PC-9 (cell line): ENCODE measurements at regions not wholly inside any gene's neighbourhood (a gene's known extent, or its start where the extent isn't known, plus 50 kb on each side); places are given as distances from the start of the nearest gene placed in this dataset.

Experiments
- EZH2 ChIP-seq: fragments of 200-600 bp; sonication (generic); IDR thresholded peaks from 2 replicates; pipeline ENCODE4 v1.8.0; 2017; ENCODE audit warnings: antibody characterized with exemption, low read depth
- TF ChIP-seq, protein P1 (sequence below): fragments of 200-600 bp; sonication (generic); conservative IDR thresholded peaks from 2 replicates; pipeline ENCODE4 v1.6.1; 2017; ENCODE audit warnings: mixed run types, antibody characterized with exemption, mild to moderate bottlenecking, moderate library complexity

DNA sequence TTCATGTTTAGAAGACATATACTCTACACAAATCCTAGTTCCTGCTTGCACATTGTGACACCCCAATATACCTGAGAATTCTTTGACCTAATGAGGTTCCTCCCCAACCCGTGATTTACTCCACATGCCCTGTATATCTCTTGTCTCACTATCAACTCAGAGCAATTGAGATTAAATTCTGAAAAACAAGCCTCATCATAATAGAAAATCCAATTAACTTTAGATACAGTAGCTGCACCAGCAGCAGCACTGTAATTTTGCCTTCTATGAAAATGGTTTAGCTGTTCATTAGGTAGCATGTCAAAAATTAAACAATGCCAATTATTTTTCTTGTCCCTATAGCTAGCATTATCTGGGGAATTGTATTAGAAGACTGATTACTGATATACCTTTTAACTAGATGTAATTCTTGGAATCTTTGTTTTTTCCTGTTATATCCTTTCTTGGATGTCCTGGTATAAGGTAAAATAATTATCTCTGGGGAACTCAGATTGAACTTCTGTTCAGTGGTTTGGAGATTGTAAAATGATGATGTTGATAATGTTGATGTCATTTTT, 218.9 kb upstream of the TANK start:
- TF ChIP-seq, protein P1, sequence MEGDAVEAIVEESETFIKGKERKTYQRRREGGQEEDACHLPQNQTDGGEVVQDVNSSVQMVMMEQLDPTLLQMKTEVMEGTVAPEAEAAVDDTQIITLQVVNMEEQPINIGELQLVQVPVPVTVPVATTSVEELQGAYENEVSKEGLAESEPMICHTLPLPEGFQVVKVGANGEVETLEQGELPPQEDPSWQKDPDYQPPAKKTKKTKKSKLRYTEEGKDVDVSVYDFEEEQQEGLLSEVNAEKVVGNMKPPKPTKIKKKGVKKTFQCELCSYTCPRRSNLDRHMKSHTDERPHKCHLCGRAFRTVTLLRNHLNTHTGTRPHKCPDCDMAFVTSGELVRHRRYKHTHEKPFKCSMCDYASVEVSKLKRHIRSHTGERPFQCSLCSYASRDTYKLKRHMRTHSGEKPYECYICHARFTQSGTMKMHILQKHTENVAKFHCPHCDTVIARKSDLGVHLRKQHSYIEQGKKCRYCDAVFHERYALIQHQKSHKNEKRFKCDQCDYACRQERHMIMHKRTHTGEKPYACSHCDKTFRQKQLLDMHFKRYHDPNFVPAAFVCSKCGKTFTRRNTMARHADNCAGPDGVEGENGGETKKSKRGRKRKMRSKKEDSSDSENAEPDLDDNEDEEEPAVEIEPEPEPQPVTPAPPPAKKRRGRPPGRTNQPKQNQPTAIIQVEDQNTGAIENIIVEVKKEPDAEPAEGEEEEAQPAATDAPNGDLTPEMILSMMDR, result no peak
- no peak for TF ChIP-seq EZH2
